ENCODE measurements at regions not wholly inside any gene's neighbourhood (a gene's known extent, or its start where the extent isn't known, plus 50 kb on each side); places are given as distances from the start of the nearest gene placed in this dataset.

DNA sequence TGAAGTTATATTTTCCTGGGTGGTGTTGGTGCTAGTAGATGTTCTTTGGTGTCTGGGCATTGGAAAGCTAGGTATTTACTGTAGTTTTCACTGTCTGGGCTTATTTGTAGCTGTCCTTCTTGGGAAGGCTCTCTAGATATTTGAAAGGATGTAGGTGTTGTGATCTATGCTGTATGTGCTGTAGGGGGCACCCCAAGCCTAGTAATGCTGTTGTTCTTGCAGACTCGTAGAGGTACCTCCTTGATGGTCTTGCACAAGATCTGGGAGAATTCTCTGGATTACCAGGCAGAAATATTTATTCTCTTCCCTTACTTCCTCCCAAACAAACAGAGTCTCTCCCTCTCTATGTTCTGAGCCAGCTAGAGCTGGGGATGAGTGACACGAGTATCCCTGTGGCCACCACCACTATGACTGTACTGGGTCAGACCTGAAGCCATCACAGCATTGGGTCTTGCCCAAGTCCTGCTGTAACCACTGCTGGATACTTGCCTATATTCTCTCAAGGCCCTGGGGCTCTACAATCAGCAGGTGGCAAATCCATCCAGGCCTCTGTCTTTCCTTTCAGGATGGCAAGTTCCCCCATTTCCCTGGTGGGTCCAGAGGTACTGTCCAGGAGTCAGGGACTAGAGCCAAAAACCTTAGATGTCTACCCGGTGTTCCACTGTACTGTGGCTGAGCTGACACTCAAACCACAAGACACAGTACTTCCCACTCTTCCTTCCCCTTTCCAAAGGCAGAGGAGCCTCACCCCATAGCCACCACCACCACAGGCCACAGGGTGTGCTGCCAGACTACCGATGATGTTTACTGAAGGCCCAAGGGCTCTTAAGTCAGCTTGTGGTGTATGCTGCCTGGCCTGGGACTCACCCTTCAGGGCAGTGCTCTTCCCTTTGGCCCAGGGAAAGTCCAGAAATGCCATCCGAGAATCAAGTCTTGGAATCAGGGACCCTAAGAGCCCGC is 195.2 kb upstream of the DPPA4 start:
- TF ChIP-seq, protein P1, sequence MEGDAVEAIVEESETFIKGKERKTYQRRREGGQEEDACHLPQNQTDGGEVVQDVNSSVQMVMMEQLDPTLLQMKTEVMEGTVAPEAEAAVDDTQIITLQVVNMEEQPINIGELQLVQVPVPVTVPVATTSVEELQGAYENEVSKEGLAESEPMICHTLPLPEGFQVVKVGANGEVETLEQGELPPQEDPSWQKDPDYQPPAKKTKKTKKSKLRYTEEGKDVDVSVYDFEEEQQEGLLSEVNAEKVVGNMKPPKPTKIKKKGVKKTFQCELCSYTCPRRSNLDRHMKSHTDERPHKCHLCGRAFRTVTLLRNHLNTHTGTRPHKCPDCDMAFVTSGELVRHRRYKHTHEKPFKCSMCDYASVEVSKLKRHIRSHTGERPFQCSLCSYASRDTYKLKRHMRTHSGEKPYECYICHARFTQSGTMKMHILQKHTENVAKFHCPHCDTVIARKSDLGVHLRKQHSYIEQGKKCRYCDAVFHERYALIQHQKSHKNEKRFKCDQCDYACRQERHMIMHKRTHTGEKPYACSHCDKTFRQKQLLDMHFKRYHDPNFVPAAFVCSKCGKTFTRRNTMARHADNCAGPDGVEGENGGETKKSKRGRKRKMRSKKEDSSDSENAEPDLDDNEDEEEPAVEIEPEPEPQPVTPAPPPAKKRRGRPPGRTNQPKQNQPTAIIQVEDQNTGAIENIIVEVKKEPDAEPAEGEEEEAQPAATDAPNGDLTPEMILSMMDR (IDR thresholded peaks at IDR 0.05; ENCODE audit: poor library complexity): peak; percentile 65
- TF ChIP-seq EZH2phosphoT487 (IDR thresholded peaks at IDR 0.05; ENCODE audit: low read depth, severe bottlenecking, unreplicated experiment): no peak
